GM13977 (cell line): ENCODE measurements at regions not wholly inside any gene's neighbourhood (a gene's known extent, or its start where the extent isn't known, plus 50 kb on each side); places are given as distances from the start of the nearest gene placed in this dataset.

ENCODE experiments used
- DNase-seq: peaks from one replicate; pipeline ENCODE4 v3.0.0; 2012; ENCODE audit warnings: low spot score
- in situ Hi-C: fragments of 300-500 bp; cut with MboI; formaldehyde crosslinking; loops from one replicate; pipeline ENCODE4 v1.12.0; 2022; ENCODE audit warnings: low sequenced_read_pairs, low pct_unique_long_range_greater_than_20kb, mixed read lengths, inconsistent platforms; ENCODE audit not compliant: unreplicated experiment
- TF ChIP-seq, protein P1 (sequence below): IDR thresholded peaks from 2 replicates; pipeline ENCODE4 v1.5.1; 2012; ENCODE audit warnings: mild to moderate bottlenecking, control low read depth; ENCODE audit not compliant: insufficient read depth; ENCODE audit errors: extremely low read depth, missing control alignments

GRCh38 chr3:135807879-135808278 is 157.6 kb upstream of the PPP2R3A start:
- in situ Hi-C loops = no loop called here
- no peak for DNase-seq
- TF ChIP-seq, protein P1, sequence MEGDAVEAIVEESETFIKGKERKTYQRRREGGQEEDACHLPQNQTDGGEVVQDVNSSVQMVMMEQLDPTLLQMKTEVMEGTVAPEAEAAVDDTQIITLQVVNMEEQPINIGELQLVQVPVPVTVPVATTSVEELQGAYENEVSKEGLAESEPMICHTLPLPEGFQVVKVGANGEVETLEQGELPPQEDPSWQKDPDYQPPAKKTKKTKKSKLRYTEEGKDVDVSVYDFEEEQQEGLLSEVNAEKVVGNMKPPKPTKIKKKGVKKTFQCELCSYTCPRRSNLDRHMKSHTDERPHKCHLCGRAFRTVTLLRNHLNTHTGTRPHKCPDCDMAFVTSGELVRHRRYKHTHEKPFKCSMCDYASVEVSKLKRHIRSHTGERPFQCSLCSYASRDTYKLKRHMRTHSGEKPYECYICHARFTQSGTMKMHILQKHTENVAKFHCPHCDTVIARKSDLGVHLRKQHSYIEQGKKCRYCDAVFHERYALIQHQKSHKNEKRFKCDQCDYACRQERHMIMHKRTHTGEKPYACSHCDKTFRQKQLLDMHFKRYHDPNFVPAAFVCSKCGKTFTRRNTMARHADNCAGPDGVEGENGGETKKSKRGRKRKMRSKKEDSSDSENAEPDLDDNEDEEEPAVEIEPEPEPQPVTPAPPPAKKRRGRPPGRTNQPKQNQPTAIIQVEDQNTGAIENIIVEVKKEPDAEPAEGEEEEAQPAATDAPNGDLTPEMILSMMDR = no peak

DNA sequence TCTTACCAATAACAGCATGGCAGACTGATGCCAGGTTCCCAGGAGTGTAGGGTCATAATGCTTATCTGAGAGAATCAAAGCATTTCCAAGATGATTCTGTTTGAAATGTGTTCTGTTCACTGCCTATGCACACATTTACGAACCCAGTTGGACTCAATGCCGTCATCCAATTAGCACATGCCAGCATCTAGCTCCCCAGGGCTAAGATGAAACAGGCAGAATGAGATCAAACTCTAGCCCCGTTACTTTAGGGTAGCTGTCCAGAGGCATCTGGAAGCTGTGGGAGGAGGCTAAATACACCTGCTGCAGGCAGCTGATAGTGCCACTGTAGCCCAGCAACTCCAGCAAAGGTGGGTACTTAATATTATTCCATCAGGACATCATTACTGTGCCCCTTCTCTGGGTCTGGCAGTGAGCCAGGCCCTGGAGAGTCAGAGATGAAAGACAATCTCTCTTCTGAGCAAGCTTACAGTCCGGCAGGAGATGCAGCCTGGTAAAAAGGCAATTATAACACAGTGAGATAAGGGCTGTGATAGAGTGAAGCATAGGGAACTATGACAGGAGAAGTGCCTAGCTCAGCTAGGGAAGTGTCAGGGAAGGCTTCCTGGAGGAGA is 156.4 kb upstream of the PPP2R3A start:
- in situ Hi-C loops = no loop called here
- DNase-seq = no peak
- TF ChIP-seq, protein P1 = no peak

GRCh38 chr3:135811651-135812050 is 153.9 kb upstream of the PPP2R3A start:
- TF ChIP-seq, protein P1 = no peak
- in situ Hi-C loops = no loop called here
- no peak for DNase-seq

- in situ Hi-C loops = no loop called here
- TF ChIP-seq, protein P1 = no peak
- DNase-seq = no peak
Observed at GRCh38 chr3:135812057-135812456, 153.5 kb upstream of the PPP2R3A start.

- no peak for DNase-seq
- in situ Hi-C loops = no loop called here
- TF ChIP-seq, protein P1 = no peak
Observed at GRCh38 chr3:135834465-135834864, 131.1 kb upstream of the PPP2R3A start.

DNA sequence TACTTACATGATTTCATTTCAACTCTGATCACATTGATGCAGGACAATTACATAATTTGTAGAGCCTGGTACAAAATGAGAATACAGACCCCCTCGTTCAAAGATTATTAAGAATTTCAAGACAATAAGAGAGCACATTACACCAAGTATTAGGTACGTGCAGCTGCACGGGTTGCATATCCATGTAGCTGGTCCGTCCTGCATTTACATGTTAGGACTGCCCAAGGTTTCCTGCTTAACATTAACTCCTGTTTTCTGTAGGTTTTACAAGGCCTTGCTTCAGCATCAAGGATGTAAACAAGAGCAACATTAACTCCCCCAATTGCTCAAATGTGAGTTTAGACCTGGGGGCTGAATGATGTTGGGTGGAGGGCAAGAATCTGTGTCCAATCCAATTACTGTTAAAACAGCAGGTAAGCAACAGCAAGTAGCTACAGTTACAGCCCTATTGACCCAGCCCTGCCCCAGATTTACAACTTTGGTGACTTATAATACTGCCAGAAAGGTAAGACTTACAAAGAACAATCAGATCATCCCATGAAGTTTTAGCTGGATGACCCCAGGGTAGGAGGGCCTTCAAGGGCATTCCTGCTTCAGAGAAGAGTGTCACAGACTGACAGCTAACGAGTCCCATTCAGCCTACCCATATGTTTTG is 127.4 kb upstream of the PPP2R3A start:
- TF ChIP-seq, protein P1 = no peak
- in situ Hi-C loops = no loop called here
- no peak for DNase-seq
